H1 (cell line): ENCODE measurements at regions not wholly inside any gene's neighbourhood (a gene's known extent, or its start where the extent isn't known, plus 50 kb on each side); places are given as distances from the start of the nearest gene placed in this dataset.

ENCODE experiments used
- CTCF ChIA-PET: fragments of 300-600 bp; sonication (Branson Sonifier 250); formaldehyde crosslinking; loops from one replicate; lab custom pipeline; 2021; ENCODE audit not compliant: partially characterized antibody; lab: Charles Lee
- POLR2A ChIA-PET: fragments of 300-600 bp; sonication (Branson Sonifier 250); formaldehyde crosslinking; loops from one replicate; lab custom pipeline; 2021; ENCODE audit warnings: inconsistent platforms; ENCODE audit not compliant: partially characterized antibody; lab: Charles Lee
- DNase-seq, 2 experiments: peaks; one replicate each; pipeline versions ENCODE4 v3.0.0 to v3.0.0-alpha.2; 2010 to 2022; ENCODE audit warnings: low spot score in 2 of 2, low read depth in 1 of 2, mixed read lengths in 1 of 2
- FAIRE-seq: peaks from 2 replicates; lab custom pipeline; 2011; peaks lifted over from hg19 to GRCh38; lab: Jason Lieb, UNC
- H2AFZ ChIP-seq: 2 replicates; pipeline ENCODE4 v1.8.1; 2012; ENCODE audit warnings: low read length, inconsistent platforms
- H2AK5ac ChIP-seq: 2 replicates; pipeline ENCODE4 v1.6.1; 2013; ENCODE audit warnings: low read depth, low read length
- H2BK120ac ChIP-seq: replicated peaks from 2 replicates; pipeline ENCODE3; 2013; ENCODE audit warnings: low read depth, low read length, inconsistent platforms
- H2BK12ac ChIP-seq: 2 replicates; pipeline ENCODE4 v1.6.1; 2013; ENCODE audit warnings: low read depth, low read length
- H2BK15ac ChIP-seq: 2 replicates; pipeline ENCODE4 v1.6.1; 2013; ENCODE audit warnings: low read length
- H2BK20ac ChIP-seq: 2 replicates; pipeline ENCODE4 v1.6.1; 2013; ENCODE audit warnings: low read length
- H2BK5ac ChIP-seq: 2 replicates; pipeline ENCODE4 v1.6.1; 2013; ENCODE audit warnings: low read depth, low read length
- H3K14ac ChIP-seq: 2 replicates; pipeline ENCODE4 v1.6.1; 2013; ENCODE audit warnings: inconsistent platforms; ENCODE audit not compliant: insufficient read length
- H3K18ac ChIP-seq: 2 replicates; pipeline ENCODE4 v1.6.1; 2013; ENCODE audit warnings: low read length; ENCODE audit errors: extremely low read depth
- H3K23ac ChIP-seq: 2 replicates; pipeline ENCODE4 v1.6.1; 2013; ENCODE audit warnings: inconsistent platforms; ENCODE audit not compliant: insufficient read length
- H3K23me2 ChIP-seq: 2 replicates; pipeline ENCODE4 v1.6.1; 2013; ENCODE audit warnings: low read depth, low read length
- H3K27ac ChIP-seq: 2 replicates; pipeline ENCODE4 v1.6.1; 2011; ENCODE audit warnings: low read depth, low read length, inconsistent platforms
- H3K27me3 ChIP-seq, 4 experiments: replicated peaks in 1 of 4; 1 replicate in 1 of 4; 2 replicates in 3 of 4; pipeline versions ENCODE4 v1.6.1 to v1.8.1; 2011 to 2013; ENCODE audit warnings: low read length in 3 of 4, mild to moderate bottlenecking in 3 of 4, inconsistent platforms in 2 of 4, mixed read lengths in 2 of 4, moderate library complexity in 1 of 4; ENCODE audit not compliant: control insufficient read depth in 3 of 4, insufficient read depth in 3 of 4; ENCODE audit errors: extremely low read depth in 1 of 4
- H3K36me3 ChIP-seq, 4 experiments: 2 replicates each; pipeline versions ENCODE4 v1.6.1 to v1.8.1; 2011 to 2013; ENCODE audit warnings: mild to moderate bottlenecking in 4 of 4, low read length in 3 of 4, moderate library complexity in 2 of 4, control low read depth in 1 of 4, inconsistent platforms in 1 of 4; ENCODE audit not compliant: insufficient read depth in 4 of 4, control insufficient read depth in 2 of 4
- H3K4ac ChIP-seq: replicated peaks from 2 replicates; pipeline ENCODE3; 2013; ENCODE audit warnings: low read length, low read depth, mixed read lengths, inconsistent platforms; ENCODE audit not compliant: insufficient read length
- H3K4me1 ChIP-seq, 4 experiments: replicated peaks in 1 of 4; 1 replicate in 1 of 4; 2 replicates in 3 of 4; pipeline versions ENCODE4 v1.6.1 to v1.8.1; 2011 to 2013; ENCODE audit warnings: low read length in 3 of 4, inconsistent platforms in 2 of 4, mixed read lengths in 1 of 4; ENCODE audit not compliant: insufficient read depth in 4 of 4, control insufficient read depth in 3 of 4
- H3K4me2 ChIP-seq, 2 experiments: 2 replicates each; pipeline versions ENCODE4 v1.6.1 to v1.8.1; 2011 to 2013; ENCODE audit warnings: low read depth in 2 of 2, low read length in 2 of 2, control low read depth in 1 of 2, inconsistent platforms in 1 of 2, mild to moderate bottlenecking in 1 of 2; ENCODE audit not compliant: insufficient read depth in 1 of 2
- H3K4me3 ChIP-seq, 4 experiments: fragments of 200-600, 300-600 bp in 1 of 4; sonication (generic), shearing (Covaris generic), sonication (Bioruptor Twin) in 1 of 4; 2 replicates each; pipeline versions ENCODE4 v1.5.1 to v1.8.1; 2011 to 2016; ENCODE audit warnings: low read length in 4 of 4, low read depth in 3 of 4, control low read depth in 2 of 4, inconsistent platforms in 2 of 4, mild to moderate bottlenecking in 2 of 4, mixed read lengths in 1 of 4, moderate library complexity in 1 of 4; ENCODE audit not compliant: insufficient read depth in 2 of 4; ENCODE audit errors: extremely low read depth in 1 of 4
- H3K56ac ChIP-seq: replicated peaks from 2 replicates; pipeline ENCODE3; 2013; ENCODE audit warnings: low read depth, mild to moderate bottlenecking, mixed read lengths, low read length, inconsistent platforms; ENCODE audit not compliant: insufficient read length
- H3K79me1 ChIP-seq: 2 replicates; pipeline ENCODE4 v1.6.1; 2013; ENCODE audit warnings: low read depth, low read length, control low read depth
- H3K79me2 ChIP-seq, 2 experiments: 2 replicates each; pipeline versions ENCODE4 v1.6.1 to v1.8.1; 2012 to 2013; ENCODE audit warnings: low read length in 2 of 2, mild to moderate bottlenecking in 2 of 2, inconsistent platforms in 1 of 2; ENCODE audit not compliant: insufficient read depth in 2 of 2, control insufficient read depth in 1 of 2
- H3K9ac ChIP-seq, 4 experiments: replicated peaks in 1 of 4; 1 replicate in 1 of 4; 2 replicates in 3 of 4; pipeline versions ENCODE4 v1.6.1 to v1.8.1; 2011 to 2013; ENCODE audit warnings: low read depth in 3 of 4, low read length in 3 of 4, control low read depth in 2 of 4, mild to moderate bottlenecking in 2 of 4, moderate library complexity in 2 of 4, inconsistent platforms in 1 of 4; ENCODE audit errors: extremely low read depth in 1 of 4
- H3K9me3 ChIP-seq, 2 experiments: 2 replicates each; pipeline versions ENCODE4 v1.6.1 to v1.8.1; 2012 to 2013; ENCODE audit warnings: mild to moderate bottlenecking in 2 of 2, moderate library complexity in 2 of 2, control low read depth in 1 of 2, inconsistent platforms in 1 of 2, low read depth in 1 of 2, low read length in 1 of 2, mixed read lengths in 1 of 2; ENCODE audit not compliant: insufficient read depth in 2 of 2
- H4K20me1 ChIP-seq, 2 experiments: replicated peaks in 1 of 2; 2 replicates each; pipeline versions ENCODE3 to v1.8.1; 2011 to 2013; ENCODE audit warnings: inconsistent platforms in 2 of 2, low read length in 2 of 2, mild to moderate bottlenecking in 1 of 2; ENCODE audit not compliant: insufficient read depth in 2 of 2, control insufficient read depth in 1 of 2
- H4K5ac ChIP-seq: 2 replicates; pipeline ENCODE4 v1.6.1; 2013; ENCODE audit warnings: low read length, low read depth, mixed read lengths, inconsistent platforms; ENCODE audit not compliant: insufficient read length
- H4K8ac ChIP-seq: 2 replicates; pipeline ENCODE4 v1.8.0; 2013; ENCODE audit warnings: mild to moderate bottlenecking, moderate library complexity, low read length, inconsistent platforms; ENCODE audit not compliant: insufficient read depth; ENCODE audit errors: extremely low read depth
- H4K91ac ChIP-seq: replicated peaks from 2 replicates; pipeline ENCODE3; 2013; ENCODE audit warnings: low read length, mixed read lengths, inconsistent platforms; ENCODE audit not compliant: insufficient read length
- GABPA ChIP-seq: IDR thresholded peaks from 2 replicates; pipeline ENCODE4 v1.6.1; 2011; ENCODE audit warnings: mild to moderate bottlenecking, low read length, moderate library complexity, borderline replicate concordance; ENCODE audit not compliant: insufficient read depth
- HDAC2 ChIP-seq, 2 experiments: fragments of 300-600 bp in 1 of 2; sonication (generic) in 1 of 2; IDR thresholded peaks; 2 replicates each; pipeline ENCODE4 v1.6.1; 2011 to 2012; ENCODE audit warnings: low read depth in 2 of 2, low read length in 2 of 2, mild to moderate bottlenecking in 2 of 2, moderate library complexity in 2 of 2, borderline replicate concordance in 1 of 2, inconsistent platforms in 1 of 2

- Histone ChIP-seq H3K18ac (no peak overlapping the region), H2BK5ac (no peak overlapping the region), H3K4me1 (peaks cover 0 to 8% (median 2%) of the 10 kb centered on the region in 4 experiments; a peak in 2 of 7 replicates), H3K79me1 (no peaks in the 10 kb centered on the region; the same call in 1 of the 2 replicates), H3K23me2 (no peaks in the 10 kb centered on the region; the same call in 1 of the 2 replicates), H4K20me1 (no peaks in the 10 kb centered on the region), H4K91ac (no peak overlapping the region), H3K4me2 (no peak overlapping the region), H3K56ac (no peak overlapping the region), H3K27ac (no peak overlapping the region), H2BK20ac (no peak overlapping the region), H3K36me3 (no peaks in the 10 kb centered on the region), H2BK15ac (no peak overlapping the region), H3K9ac (no peak overlapping the region), H3K27me3 (no peaks in the 10 kb centered on the region), H2BK12ac (no peak overlapping the region), H3K23ac (no peak overlapping the region), H2AK5ac (no peak overlapping the region), H3K14ac (no peak overlapping the region), H3K9me3 (no peaks in the 10 kb centered on the region), H4K5ac (no peak overlapping the region), H3K4me3 (no peak overlapping the region), H2BK120ac (no peak overlapping the region), H4K8ac (no peak overlapping the region), H2AFZ (no peak overlapping the region), H3K4ac (no peak overlapping the region), H3K79me2 (no peaks in the 10 kb centered on the region)
- CTCF ChIA-PET: no interaction called here
- TF ChIP-seq HDAC2 (IDR thresholded peaks at IDR 0.05; ENCODE audit: borderline replicate concordance in 1 of 2, low read depth in 2 of 2, low read length in 2 of 2) (no peak), GABPA (no peak)
- DNase-seq: no peak
- no peak for FAIRE-seq
- POLR2A ChIA-PET: no interaction called here
Measured at GRCh38 chr2:63740020-63740419, 101.7 kb upstream of the UGP2 start.
